GM20431 (cell line): ENCODE measurements at regions not wholly inside any gene's neighbourhood (a gene's known extent, or its start where the extent isn't known, plus 50 kb on each side); places are given as distances from the start of the nearest gene placed in this dataset.

Experiments
- in situ Hi-C: fragments of 300-500 bp; cut with MseI, MboI; formaldehyde crosslinking; loops from one replicate; pipeline ENCODE4 v1.15.0; 2020; ENCODE audit warnings: low sequenced_read_pairs; ENCODE audit not compliant: unreplicated experiment

- in situ Hi-C loops, result no loop called here
Observed at GRCh38 chr12:17818931-17819330, 271.1 kb downstream of the RERGL start.

GRCh38 chr12:17810399-17810798, 279.6 kb downstream of the RERGL start:
- in situ Hi-C loops, result no loop called here

- in situ Hi-C loops, result no loop called here
Observed at GRCh38 chr12:17809206-17809605, 280.8 kb downstream of the RERGL start.

GRCh38 chr12:17802657-17803641, 287.0 kb downstream of the RERGL start:
- in situ Hi-C loops, result no loop called here

- in situ Hi-C loops, result no loop called here
Observed at GRCh38 chr12:17793854-17794253, 296.1 kb downstream of the RERGL start.

- in situ Hi-C loops, result loop anchor here (10.0 kb wide), 1 partner anchor 87 kb away; no protein-coding TSS in a partner anchor
Observed at GRCh38 chr12:17778242-17778641, 311.8 kb downstream of the RERGL start.

GRCh38 chr12:17763366-17763765, 326.6 kb downstream of the RERGL start:
- in situ Hi-C loops, result no loop called here

GRCh38 chr12:17759982-17760381, 330.0 kb downstream of the RERGL start:
- in situ Hi-C loops, result no loop called here
